NCI-H748 (cell line): ENCODE measurements at regions not wholly inside any gene's neighbourhood (a gene's known extent, or its start where the extent isn't known, plus 50 kb on each side); places are given as distances from the start of the nearest gene placed in this dataset.

Experiments
- DNase-seq: peaks from one replicate; lab custom pipeline; 2025; ENCODE audit not compliant: unreplicated experiment; lab: John Stamatoyannopoulos, UW

DNA sequence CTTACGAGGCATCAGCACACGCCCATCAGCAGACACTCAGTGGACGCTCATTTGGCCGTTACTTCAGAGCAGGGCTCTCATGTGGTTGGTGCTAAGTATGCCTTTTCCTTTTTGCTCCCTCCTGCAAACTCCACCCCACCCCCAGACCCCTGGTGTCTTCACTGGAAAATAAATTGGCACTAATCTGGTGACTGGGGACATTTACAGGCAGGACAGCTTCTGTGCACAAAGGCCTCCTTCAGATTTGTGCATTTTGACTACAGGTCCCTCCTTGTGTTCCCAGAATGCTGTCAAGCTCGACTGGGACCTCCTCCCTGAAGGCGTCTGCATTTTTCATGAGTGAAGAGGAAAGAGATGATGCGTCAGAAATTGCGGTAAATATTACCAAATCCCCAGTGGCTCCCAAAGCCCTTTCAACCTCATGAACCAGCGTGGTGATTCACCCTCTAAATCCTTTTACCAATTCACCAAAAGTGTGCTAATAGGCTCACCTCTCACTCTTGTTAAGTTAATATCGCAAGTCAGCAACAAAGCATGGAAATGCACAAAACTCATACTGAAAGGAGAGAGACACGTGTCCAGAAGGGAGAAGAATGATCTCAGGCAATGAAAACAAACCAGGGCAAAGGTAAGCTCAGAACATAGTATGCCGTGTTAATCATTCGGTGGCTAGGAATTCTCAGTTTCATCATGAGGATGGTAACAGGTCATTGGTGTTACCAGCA, 119.0 kb downstream of the NKX6-1 start:
- no peak for DNase-seq

DNA sequence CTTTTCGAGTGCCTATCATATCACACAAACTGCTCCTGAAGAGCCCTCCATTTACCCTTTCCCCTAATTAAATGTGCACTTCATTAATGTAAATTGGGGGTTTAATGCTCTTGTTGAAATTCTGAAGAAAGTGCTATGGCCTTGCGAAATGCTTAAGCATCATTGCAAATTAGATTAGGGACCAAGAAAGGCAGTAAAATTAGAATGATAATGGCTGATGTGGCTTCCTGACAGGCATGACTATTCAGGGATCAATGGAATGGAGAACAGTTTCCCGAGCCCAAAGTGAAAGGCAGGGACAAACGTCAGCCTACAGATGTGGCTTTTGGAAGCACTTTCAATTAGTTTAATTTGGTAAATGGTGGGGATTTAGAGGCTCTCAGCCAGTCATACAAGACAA, 120.1 kb downstream of the NKX6-1 start:
- no peak for DNase-seq

DNA sequence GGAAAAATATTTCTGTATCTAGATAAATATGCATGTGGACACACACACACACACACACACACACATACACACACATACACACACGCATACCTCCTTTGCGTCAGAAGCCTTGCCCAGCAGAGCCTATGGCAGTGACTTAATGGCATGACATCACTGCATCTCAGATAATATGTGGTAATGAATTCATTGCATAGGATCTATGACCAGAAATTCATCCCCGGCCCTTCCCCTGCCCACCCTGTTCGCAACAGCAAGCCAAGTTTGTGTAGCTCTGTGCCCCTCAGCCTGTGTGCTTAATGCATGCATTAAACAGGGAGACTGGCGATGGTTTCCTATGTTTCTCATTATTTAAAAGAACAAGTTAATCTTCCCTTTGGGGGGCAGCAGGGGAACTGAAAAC, 120.7 kb downstream of the NKX6-1 start:
- no peak for DNase-seq

DNA sequence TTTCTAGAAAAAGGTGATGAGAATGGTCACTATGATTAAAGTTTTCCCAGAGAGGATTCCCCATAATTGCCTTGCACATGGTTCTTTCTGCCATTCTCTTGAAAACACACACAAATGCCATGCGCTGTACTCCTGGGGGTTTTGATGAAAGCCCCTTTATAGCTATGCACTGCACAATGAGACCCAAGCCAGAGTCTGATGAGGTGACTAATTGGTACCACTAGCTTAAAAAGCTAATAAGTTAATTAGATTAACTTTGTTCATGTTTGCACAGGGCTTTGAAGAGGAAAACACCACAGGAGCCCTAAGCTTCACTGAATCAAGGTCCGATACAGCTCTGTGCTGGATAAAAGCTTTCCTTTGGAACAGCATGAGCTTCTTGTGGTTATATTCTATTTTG, 132.2 kb downstream of the NKX6-1 start:
- DNase-seq: peak; percentile 35

DNA sequence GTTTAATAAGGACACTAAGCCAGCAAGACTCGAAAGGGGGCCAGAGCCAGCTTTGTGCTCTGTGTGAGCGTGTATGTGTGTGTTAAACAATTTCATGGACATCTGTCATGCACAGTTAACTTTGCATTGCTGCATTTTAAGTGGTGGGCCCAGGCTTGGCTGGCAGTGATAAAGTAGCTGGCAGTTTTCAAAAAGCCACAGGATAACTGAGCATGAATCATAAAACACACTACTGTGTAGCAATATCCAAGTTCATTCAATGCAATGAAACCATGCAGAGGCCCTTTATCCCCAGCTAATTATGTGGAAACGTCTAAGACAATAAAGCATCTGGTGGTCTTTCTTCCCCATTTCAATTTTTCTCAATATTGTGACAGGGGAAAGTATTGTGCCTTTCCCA, 132.9 kb downstream of the NKX6-1 start:
- peak; percentile 34 for DNase-seq

DNA sequence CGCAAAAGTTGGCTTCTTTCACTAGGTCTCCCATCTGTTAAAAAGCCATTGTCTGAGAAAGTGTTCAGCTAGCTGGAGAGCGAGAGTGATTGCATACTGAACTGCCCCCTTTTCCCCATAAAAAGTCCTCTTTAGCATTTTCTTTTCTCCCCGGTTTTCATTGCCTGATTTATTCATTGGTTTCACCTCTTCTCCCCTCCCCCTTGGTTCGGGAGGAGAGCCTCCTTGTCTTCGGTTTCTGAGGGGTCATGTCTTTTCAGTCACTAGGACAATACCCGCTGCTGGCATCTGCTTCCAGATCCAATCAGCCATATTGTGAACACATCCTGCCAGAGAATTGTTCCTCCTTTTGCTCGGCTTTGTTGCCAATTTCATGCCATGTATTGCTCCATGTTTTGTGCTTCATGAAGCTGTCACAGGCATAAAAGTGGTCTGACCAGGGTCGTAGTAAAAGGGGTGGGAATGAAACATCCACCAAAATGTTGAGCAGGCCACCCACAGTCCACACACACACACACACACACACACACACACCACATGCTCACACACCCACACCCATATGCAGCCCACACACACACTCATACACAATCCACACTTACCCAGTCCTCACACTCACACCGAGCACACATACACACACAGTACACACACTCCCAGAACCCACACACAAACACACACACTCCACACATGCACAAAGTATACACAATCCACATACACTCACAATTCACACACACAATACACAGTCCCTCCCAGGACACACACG, 136.0 kb downstream of the NKX6-1 start:
- peak; percentile 8 for DNase-seq

DNA sequence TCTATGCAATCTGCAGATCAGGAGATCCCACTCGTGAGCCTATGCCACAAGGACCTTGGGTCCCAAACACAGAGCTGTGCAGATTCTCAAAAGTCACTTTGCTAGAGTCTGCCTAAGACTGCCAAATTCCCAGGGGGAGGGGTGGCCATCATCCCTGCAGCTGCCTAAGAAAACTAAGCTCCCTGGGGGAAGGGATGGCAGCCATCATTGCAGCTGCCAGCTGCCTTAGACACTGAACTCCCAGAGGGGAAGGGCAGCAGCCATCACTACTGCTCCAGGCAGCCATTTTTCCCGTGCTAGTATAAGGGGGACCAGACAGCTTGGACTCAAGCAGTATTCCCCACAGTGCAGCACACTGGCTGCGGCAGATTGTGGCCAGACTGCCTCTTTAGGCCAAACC, 156.9 kb downstream of the NKX6-1 start:
- no peak for DNase-seq

DNA sequence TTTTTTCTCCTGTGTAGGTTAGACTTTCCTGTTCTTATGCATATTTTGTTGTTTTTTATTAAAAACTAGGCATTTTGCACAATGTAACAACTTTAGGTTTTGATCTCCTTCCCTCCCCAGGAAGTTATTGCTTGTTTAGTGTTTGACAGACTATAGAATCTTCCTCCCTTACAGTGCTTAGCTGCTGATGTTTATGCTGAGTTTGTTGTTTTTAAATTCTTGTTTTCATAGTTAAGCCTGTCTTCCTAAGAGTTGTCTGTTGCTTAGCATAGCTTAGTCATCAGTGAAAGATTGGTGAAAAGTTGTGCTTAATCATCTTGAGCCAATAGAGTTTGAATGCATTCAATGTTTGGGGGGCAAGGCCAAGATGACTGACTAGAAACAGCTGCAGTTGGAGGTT, 157.5 kb downstream of the NKX6-1 start:
- DNase-seq: no peak

DNA sequence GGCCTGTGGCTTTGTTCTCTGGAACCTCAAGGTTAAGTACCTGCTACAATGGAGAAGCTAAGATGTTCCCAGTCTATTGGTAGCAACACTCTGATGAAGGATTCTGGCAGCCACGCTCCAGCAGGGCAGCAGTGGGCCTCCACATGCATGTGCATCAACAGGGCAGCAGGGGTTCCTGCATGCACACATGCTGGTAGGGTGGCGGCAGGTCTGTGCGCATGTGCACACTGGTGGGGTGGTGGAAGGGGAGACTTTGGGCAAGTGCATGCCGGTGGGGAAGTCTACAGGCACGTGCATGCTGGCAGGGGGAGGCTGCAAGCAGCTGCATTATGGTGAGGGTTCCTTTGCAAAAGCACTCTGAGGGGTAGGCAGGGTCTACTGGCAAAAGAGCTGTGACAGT, 160.7 kb downstream of the NKX6-1 start:
- DNase-seq: no peak

DNA sequence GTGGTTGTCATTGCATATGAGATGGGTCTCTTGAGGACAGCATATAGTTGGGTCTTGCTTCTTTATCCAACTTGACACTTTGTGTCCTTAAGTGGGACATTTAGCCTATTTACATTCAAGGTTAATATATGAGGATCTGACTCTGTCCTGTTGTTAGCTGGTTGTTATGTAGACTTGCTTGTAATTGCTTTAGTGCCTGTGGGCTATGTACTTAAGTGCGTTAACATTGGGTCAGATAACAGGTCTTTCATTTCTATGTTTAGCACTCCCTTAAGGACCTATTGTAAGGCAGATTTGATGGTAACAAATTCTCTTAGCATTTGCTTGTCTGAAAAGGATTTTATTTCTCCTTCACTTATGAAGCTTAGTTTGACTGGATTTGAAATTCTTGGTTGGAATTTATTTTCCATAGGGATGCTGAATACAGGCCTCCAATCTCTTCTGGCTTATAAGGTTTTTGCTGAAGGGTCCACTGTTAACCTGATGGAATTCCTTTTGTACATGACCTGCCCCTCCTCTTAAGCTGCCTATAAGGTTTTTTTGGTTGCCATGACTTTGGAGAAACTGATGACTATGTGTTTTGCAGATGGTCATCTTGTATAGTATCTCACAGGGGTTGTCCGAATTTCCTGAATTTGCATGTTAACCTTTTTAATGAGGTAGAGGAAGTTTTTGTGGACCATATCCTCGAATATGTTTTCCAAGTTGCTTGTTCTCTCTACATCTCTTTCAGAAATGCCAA, 162.0 kb downstream of the NKX6-1 start:
- DNase-seq: peak; percentile 71

DNA sequence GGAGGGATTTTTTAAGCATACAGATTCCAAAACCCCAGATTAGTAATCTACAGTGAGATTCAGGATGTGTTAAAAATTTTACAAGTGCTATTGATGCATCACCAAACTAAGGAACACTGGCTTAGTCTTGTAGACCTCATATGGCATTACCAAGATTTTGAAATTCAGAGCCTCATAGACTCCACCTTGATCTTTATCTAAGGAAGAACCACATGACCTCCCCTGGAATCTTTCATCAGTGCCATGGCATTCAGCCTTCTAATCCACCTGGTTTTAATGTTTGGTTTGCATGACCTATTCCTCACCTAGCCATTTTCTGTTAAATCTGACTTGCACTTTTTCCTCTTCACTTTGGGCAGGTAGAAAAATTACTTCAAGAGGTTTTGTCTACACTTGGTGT, 171.6 kb downstream of the NKX6-1 start:
- DNase-seq: no peak

DNA sequence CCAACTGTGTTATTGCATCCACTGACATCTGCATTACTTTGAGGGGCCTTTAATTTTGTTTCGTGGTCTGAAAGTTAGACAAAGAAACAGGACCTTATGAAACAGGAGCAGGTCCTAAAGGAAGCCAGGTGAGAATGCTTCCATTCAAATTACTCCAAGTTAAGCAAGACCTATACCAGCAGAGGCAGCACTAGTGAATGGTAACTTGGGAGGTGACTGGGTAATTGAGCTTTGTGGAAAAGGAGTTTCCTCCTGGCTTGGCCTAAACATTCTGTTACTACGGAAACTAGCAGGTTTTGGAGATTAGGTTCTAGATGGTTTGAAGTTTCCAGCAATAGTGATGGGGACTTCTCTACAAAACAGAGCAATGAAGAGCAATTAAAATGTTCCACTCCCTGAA, 173.5 kb downstream of the NKX6-1 start:
- peak; percentile 12 for DNase-seq

DNA sequence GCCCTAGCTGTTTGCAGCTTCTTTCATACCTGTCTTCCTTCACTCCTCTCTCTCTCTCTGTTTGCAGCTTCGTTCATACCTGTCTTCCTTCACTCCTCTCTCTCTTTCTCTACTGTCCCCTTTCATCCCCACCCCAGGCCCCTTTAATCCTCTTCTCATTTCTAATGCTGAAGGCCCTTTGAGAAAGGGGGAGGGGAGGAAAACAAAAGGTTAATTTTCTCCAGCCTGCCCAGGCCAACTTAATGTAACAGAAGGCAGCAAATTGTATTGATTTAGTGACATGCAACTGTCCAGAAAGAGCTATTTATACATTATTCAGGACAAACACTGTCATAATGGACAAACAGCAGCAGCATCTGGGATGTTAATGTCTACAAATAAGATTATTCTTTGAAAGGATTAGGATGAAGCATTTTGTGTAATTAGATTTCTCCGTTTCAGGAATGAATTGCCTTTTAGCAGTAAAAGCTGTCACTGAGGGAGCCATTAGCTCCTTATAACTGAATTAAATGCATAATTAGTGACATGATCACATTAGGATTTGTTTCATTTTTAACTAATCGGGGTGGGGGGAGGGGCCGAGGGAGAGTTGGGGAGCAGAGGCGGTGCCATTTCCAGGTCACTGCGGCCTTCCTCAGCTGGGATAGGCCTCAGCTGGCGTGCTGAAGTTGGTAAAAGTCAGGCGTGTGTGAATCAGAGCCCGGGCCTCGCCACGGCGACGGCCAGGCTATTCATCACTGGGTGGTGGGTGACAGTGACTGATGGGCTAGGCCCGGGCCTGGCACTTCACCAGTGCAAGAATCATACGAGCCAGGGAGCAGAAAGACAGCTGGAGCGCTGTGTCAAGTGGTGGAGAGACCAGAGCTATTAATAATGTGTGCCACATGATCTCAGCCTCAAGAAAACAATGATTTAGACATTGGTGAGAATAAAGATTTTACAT, 174.5 kb downstream of the NKX6-1 start:
- DNase-seq: peak; percentile 81

DNA sequence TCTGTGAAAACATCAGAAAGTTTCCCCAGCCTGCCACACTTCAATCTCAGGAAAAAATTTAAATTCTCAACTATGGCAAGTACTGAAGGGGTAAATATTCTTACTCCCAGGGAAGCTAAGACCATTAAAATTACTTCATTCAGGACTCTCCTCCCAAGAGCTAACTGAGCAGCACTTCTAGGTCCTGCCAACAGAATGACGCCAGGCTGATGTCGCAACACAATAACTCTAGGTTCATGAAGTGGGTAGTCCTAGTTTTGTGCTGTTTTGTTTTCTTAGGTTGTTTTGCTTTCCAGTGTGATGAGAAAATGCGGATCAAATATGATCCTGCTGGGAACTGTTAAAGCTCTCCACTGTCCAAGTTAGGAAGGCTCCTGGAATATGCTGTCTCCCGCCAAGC, 180.0 kb downstream of the NKX6-1 start:
- no peak for DNase-seq

DNA sequence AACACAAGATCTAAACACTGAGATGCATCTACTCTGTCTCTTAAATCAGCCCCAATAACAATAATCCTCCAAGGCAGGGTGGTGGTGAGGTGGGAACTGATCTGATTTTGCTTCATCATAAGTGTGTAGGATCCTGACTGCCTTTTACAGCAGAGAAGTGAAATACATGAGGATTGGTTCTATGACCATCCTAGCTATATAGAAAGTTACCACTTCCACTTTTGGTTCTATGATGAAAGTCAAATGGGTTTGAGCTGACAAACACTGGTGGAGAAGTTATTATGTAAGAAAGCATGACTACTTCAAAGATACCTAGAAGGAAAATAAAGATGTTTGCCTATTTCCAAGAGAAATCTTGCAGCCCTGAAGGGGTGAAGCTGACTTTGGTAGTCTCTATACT, 181.6 kb downstream of the NKX6-1 start:
- peak; percentile 10 for DNase-seq

DNA sequence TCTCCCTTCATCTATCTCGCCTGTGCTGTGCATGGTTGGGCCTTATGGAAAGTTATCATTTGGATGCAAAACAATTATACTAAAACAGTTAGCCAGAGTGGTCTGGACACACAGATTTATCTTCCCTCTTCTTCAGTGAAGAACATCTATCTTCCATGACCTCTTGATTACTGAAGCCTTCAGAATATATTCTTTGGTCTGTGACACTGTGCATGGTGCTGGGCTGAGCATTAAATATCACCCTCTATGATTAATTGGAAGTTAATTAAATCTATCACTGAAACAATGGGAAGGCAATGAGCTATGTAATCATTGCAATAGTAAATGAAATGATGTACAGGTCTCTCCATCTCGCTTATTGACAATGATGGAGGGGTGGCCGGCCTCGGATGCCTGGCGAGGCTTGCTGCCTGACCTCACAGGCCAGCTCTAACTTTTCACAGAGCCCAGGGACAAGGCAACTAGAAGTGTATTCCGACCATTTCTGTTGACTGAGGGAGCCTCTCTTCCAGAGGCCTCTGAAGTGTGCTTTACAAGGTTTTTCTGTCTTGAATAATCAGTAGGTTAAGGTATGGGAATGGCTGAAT, 186.6 kb downstream of the NKX6-1 start:
- no peak for DNase-seq

DNA sequence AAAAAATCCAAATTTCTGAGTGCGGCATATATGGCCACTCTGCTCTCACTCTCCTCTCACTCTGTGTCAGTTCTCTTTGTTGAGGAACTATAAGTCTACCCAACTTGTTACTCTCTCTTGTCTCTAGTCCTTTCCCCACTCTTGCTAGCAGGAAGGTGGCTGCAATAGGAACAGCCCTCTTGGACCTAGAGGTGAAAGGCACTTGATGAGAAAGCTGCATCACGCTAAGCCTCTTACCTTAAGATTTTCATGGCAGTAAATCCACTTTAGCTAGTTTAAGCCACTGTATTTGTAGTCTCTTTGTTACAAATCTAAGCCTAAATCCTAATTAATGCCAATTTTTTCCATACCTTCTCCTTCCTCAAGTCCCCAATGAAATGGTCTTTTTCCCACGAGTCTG, 189.9 kb downstream of the NKX6-1 start:
- DNase-seq: no peak

DNA sequence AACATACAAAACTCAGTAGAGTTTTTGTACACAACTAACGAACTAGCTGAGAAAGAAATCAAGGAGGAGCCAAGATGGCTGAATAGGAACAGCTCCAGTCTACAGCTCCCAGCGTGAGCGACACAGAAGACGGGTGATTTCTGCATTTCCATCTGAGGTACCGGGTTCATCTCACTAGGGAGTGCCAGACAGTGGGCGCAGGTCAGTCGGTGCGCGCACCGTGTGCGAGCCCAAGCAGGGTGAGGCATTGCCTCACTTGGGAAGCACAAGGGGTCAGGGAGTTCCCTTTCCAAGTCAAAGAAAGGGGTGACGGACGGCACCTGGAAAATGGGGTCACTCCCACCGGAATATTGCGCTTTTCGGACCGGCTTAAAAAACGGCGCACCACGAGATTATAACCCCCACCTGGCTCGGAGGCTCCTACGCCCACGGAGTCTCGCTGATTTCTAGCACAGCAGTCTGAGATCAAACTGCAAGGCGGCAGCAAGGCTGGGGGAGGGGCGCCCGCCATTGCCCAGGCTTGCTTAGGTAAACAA, 200.3 kb downstream of the NKX6-1 start:
- peak; percentile 66 for DNase-seq

DNA sequence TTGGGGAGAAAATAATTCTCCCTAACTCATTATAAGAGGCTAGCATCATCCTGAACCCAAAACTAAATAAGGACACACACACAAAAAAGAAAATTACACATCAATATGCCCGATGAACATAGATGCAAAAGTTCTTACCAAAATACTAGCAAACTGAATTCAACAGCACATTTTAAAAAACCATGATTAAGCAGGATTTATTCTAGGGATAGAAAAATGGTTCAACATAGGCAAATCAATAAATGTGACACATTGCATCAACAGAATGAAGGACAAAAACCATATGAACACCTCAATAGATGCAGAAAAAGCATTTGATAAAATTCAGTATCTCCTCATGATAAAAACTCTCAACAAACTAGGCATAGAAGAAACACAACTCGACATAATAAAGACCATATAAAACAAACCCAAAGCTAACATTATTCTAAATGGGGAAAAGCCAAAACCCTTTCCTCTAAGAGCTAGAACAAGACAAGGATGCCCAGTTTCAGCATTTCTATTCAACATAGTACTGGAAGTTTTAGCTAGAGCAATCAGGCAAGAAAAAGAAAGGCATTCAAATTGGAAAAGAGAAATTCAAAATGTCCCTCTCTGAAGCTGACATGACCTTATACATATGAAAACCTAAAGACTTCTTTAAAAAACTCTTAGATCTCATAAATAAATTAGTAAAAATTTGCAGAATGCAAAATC, 200.9 kb downstream of the NKX6-1 start:
- DNase-seq: peak; percentile 41

DNA sequence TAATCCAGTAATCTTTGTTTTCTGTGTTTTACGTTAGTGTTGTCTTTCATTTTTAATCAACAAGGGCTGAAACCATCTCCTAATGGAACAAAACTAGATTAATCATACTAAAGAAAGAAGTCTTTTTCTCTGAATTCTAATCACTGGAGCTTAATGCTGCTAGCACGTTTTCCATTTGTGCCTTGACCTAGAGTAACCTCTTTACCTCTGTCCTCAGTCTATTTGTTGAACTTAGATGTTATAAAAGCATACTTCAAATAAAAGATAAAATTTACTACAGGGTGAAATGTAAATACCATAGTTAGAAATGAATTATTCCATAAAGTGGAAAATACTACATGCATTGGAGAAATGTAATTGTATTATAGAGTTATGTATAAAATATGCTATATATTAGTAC, 207.1 kb downstream of the NKX6-1 start:
- DNase-seq: no peak
